GM12878 (cell line): ENCODE measurements at regions not wholly inside any gene's neighbourhood (a gene's known extent, or its start where the extent isn't known, plus 50 kb on each side); places are given as distances from the start of the nearest gene placed in this dataset.
"Not testable (repeated sequence)": the region's sequence is repeated elsewhere in the genome, so short reads cannot be mapped to it uniquely, and the experiment has no call there.

Source experiments
- ATAC-seq: fragments of 200-7000 bp; cut with Tn5 transposase; 3 replicates; pipeline ENCODE4 v1.9.1; 2020; ENCODE audit warnings: mild to moderate bottlenecking, moderate library complexity
- BruUV-seq: library from RNA; stranded (reverse); fragments of 400-500 nt; replicated peaks from 2 replicates; lab custom pipeline; 2021; lab: Mats Ljungman, UMichigan
- CTCF ChIA-PET: fragments of 300-600 bp; sonication (Branson Sonifier 250); formaldehyde crosslinking; extraction: SDS; loops from one replicate; lab custom pipeline; 2021; ENCODE audit warnings: inconsistent platforms; lab: Yijun Ruan, JAX
- POLR2A ChIA-PET: fragments of 350-600 bp; formaldehyde crosslinking; extraction: SDS; loops from one replicate; lab custom pipeline; 2021; ENCODE audit warnings: inconsistent platforms; lab: Charles Lee
- RAD21 ChIA-PET: fragments of 300-600 bp; sonication (Branson Sonifier 250); formaldehyde crosslinking; loops from one replicate; lab custom pipeline; 2023; ENCODE audit warnings: antibody characterized with exemption; ENCODE audit not compliant: unreplicated experiment; lab: Charles Lee
- SMC1A ChIA-PET: fragments of 300-600 bp; sonication (Branson Sonifier 250); formaldehyde crosslinking; loops from one replicate; lab custom pipeline; 2023; ENCODE audit not compliant: unreplicated experiment, uncharacterized antibody; lab: Charles Lee
- DNase-seq: peaks from one replicate; pipeline ENCODE4 v3.0.0-alpha.2; 2011; ENCODE audit warnings: low read depth, low spot score
- FAIRE-seq: peaks from 3 replicates; lab custom pipeline; 2011; peaks lifted over from hg19 to GRCh38; lab: Jason Lieb, UNC
- H2AFZ ChIP-seq: 2 replicates; pipeline ENCODE4 v1.6.0; 2011; ENCODE audit warnings: low read depth, low read length, control low read depth; ENCODE audit not compliant: control insufficient read depth
- H3K27ac ChIP-seq: 2 replicates; pipeline ENCODE4 v1.5.1; 2011; ENCODE audit warnings: control low read depth; ENCODE audit not compliant: control insufficient read depth, insufficient read depth
- H3K27me3 ChIP-seq, 2 experiments: replicated peaks in 1 of 2; 2 replicates each; pipeline versions ENCODE4 v1.6.0 to v1.6.1; 2011; ENCODE audit warnings: low read length in 1 of 2; ENCODE audit not compliant: control insufficient read depth in 2 of 2, insufficient read depth in 2 of 2
- H3K36me3 ChIP-seq, 2 experiments: 2 replicates each; pipeline ENCODE4 v1.5.1; 2011; ENCODE audit warnings: low read length in 1 of 2; ENCODE audit not compliant: control insufficient read depth in 2 of 2, insufficient read depth in 2 of 2
- H3K4me1 ChIP-seq: 2 replicates; pipeline ENCODE4 v1.6.1; 2011; ENCODE audit warnings: mild to moderate bottlenecking, low read length, moderate library complexity, mixed read lengths; ENCODE audit not compliant: control insufficient read depth, insufficient read depth
- H3K4me2 ChIP-seq: 2 replicates; pipeline ENCODE4 v1.6.0; 2011; ENCODE audit warnings: control low read depth; ENCODE audit not compliant: control insufficient read depth, insufficient read depth
- H3K4me3 ChIP-seq: fragments of 200-600 bp; sonication (generic); 2 replicates; pipeline ENCODE4 v1.5.1; 2016
- H3K79me2 ChIP-seq: 2 replicates; pipeline ENCODE4 v1.6.0; 2011; ENCODE audit warnings: low read length; ENCODE audit not compliant: control insufficient read depth, insufficient read depth
- H3K9ac ChIP-seq: 2 replicates; pipeline ENCODE4 v1.8.0; 2011; ENCODE audit warnings: low read length, control low read depth, mixed read lengths; ENCODE audit not compliant: control insufficient read depth, insufficient read depth
- H3K9me3 ChIP-seq: replicated peaks from 3 replicates; pipeline ENCODE4 v1.5.1; 2011; ENCODE audit warnings: mild to moderate bottlenecking, low read length; ENCODE audit not compliant: control insufficient read depth, insufficient read depth
- H4K20me1 ChIP-seq: 2 replicates; pipeline ENCODE4 v1.6.0; 2011; ENCODE audit not compliant: control insufficient read depth, insufficient read depth
- WGBS: methylation state at CpG from one replicate; pipeline ENCODE4 v1.1.6; 2016; ENCODE audit warnings: low lambda C conversion rate; ENCODE audit not compliant: insufficient replicate concordance, insufficient coverage; ENCODE audit errors: missing lambda C conversion rate; 5-methylcytosine and 5-hydroxymethylcytosine counted together
- in situ Hi-C: fragments of 300-500 bp; cut with MboI; formaldehyde crosslinking; loops from 9 replicates; pipeline ENCODE4 v1.14.3; 2018; ENCODE audit warnings: mixed read lengths
- intact Hi-C: fragments of 100-400 bp; cut with micrococcal nuclease; formaldehyde crosslinking; loops from one replicate; pipeline ENCODE4 v1.14.2; 2022; ENCODE audit not compliant: unreplicated experiment

DNA sequence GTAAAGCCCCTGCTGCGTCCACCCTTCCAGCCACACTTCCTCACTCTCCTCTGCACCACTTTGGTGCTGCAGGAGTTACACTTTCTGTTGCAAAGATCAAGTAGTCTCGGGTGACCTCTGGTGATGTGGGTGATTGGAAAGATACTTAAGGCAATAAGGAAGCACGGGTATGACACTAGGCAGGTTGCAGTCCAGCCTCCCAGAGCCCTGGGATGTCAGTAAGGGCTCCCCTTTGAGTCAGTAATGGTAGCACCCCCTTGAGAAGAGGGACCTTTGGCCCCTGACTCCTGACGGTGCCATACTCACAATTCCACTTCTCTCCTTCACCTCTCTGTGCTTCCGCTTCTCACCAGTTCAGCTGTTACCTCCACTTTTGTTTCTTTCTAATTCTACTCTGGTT is 84.1 kb upstream of the KIF2A start:
- not testable (repeated sequence) for BruUV-seq
- in situ Hi-C loops = loop anchor here (25.0 kb wide), 1 partner anchor 565 kb away; no protein-coding TSS in a partner anchor

DNA sequence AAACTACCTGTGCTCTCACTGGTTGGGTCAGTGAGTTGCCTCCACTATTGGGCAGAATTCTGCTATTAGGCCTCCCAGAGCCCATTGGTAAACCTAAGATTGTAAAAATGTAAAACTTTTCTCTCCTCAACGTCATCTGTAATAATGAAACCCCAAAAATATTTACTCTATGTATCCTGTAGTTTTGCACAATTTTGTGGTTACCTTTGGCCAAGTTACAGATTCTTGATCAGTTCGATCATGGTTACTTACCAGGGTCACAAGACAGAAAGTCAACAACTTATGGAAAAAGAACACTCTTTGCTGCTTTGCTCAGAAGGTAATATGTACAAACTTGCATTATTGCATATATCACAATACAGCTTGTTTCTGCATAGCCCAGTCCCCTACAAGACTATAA is 83.7 kb upstream of the KIF2A start:
- H3K27me3 ChIP-seq, FAIRE-seq, SMC1A ChIA-PET, H3K9me3 ChIP-seq, H3K9ac ChIP-seq, H4K20me1 ChIP-seq, H3K4me1 ChIP-seq, intact Hi-C loops, H3K4me2 ChIP-seq, H3K79me2 ChIP-seq, H2AFZ ChIP-seq, ATAC-seq, H3K27ac ChIP-seq, DNase-seq, H3K4me3 ChIP-seq, BruUV-seq, H3K36me3 ChIP-seq, POLR2A ChIA-PET: not testable (repeated sequence)
- RAD21 ChIA-PET = interaction anchor here (0.7 kb wide), 1 partner anchor 134 kb away, joined by 6 read pairs; no protein-coding TSS in a partner anchor
- 0% methylated on average over 2 of the region's 2 CpGs for WGBS
- in situ Hi-C loops = loop anchor here (25.0 kb wide), 1 partner anchor 565 kb away; no protein-coding TSS in a partner anchor
- CTCF ChIA-PET = interaction anchor here (0.7 kb wide), 1 partner anchor 132 kb away, joined by 3 read pairs; no protein-coding TSS in a partner anchor

More for the DNA sequence above, 84.1 kb upstream of the KIF2A start:
- RAD21 ChIA-PET = interaction anchor here (0.6 kb wide), 1 partner anchor 799 kb away, joined by 3 read pairs; no protein-coding TSS in a partner anchor
- DNase-seq, H3K9ac ChIP-seq, H3K4me3 ChIP-seq, H2AFZ ChIP-seq, intact Hi-C loops, FAIRE-seq, H3K36me3 ChIP-seq, POLR2A ChIA-PET, H3K27ac ChIP-seq, ATAC-seq, H3K27me3 ChIP-seq, H3K4me1 ChIP-seq, H3K9me3 ChIP-seq, H3K79me2 ChIP-seq, H3K4me2 ChIP-seq, H4K20me1 ChIP-seq, SMC1A ChIA-PET: not testable (repeated sequence)
- CTCF ChIA-PET = interaction anchor here (0.6 kb wide), 1 partner anchor 133 kb away, joined by 3 read pairs; no protein-coding TSS in a partner anchor
- WGBS = 46% methylated on average over 5 of the region's 5 CpGs
